Fibroblast of lung (primary cell): ENCODE measurements at regions not wholly inside any gene's neighbourhood (a gene's known extent, or its start where the extent isn't known, plus 50 kb on each side); places are given as distances from the start of the nearest gene placed in this dataset.

ENCODE experiments used
- EZH2 ChIP-seq: IDR thresholded peaks from 2 replicates; pipeline ENCODE4 v1.5.1; 2012; ENCODE audit warnings: low read length, control low read depth, mild to moderate bottlenecking; ENCODE audit errors: missing control alignments
- TF ChIP-seq, protein P1 (sequence below), 2 donors: IDR thresholded peaks in 1 of 2; conservative IDR thresholded peaks in 1 of 2; 1 replicate in 1 of 2; 2 replicates in 1 of 2; pipeline ENCODE4 v1.5.1; 2011 to 2012; ENCODE audit warnings: low read length in 2 of 2, control low read depth in 1 of 2, inconsistent platforms in 1 of 2, low read depth in 1 of 2, mild to moderate bottlenecking in 1 of 2

DNA sequence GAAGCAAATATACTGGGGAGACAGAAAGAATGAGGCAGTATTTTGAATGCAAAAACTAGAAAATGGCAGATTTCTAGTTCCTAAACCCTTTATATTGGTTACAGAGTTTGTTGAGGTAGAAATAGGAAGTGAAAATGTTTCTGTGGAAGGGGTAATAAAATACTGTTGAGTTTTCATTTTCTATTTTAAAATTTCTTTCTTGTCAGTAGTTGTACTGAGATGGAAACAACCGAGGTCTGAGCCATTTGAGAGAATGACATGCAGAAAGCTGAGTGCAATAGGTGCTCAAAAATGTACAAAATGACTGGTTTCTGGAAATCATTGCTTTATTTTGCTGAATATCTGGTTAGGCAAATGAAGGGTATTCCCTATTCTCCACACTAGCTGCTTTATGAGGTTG, 361.4 kb downstream of the CHL1 start:
- TF ChIP-seq, protein P1, sequence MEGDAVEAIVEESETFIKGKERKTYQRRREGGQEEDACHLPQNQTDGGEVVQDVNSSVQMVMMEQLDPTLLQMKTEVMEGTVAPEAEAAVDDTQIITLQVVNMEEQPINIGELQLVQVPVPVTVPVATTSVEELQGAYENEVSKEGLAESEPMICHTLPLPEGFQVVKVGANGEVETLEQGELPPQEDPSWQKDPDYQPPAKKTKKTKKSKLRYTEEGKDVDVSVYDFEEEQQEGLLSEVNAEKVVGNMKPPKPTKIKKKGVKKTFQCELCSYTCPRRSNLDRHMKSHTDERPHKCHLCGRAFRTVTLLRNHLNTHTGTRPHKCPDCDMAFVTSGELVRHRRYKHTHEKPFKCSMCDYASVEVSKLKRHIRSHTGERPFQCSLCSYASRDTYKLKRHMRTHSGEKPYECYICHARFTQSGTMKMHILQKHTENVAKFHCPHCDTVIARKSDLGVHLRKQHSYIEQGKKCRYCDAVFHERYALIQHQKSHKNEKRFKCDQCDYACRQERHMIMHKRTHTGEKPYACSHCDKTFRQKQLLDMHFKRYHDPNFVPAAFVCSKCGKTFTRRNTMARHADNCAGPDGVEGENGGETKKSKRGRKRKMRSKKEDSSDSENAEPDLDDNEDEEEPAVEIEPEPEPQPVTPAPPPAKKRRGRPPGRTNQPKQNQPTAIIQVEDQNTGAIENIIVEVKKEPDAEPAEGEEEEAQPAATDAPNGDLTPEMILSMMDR (conservative IDR thresholded peaks at IDR 0.05 in 1 of 2, IDR thresholded peaks at IDR 0.05 in 1 of 2; ENCODE audit: low read depth in 1 of 2, low read length in 2 of 2), result no peak
- TF ChIP-seq EZH2, result no peak
